LNCaP clone FGC (cell line): ENCODE measurements at regions not wholly inside any gene's neighbourhood (a gene's known extent, or its start where the extent isn't known, plus 50 kb on each side); places are given as distances from the start of the nearest gene placed in this dataset.

Experiments used
- DNase-seq: peaks from one replicate; pipeline ENCODE4 v3.0.0-alpha.2; 2011; ENCODE audit warnings: low read depth
- H3K4me3 ChIP-seq: 2 replicates; pipeline ENCODE4 v1.5.1; 2011; ENCODE audit warnings: mild to moderate bottlenecking, low read depth, low read length, control low read depth
- TF ChIP-seq, protein P1 (sequence below): IDR thresholded peaks from 2 replicates; pipeline ENCODE4 v1.5.1; 2012; ENCODE audit warnings: mild to moderate bottlenecking; ENCODE audit not compliant: control insufficient read depth, insufficient read depth; ENCODE audit errors: extremely low read depth

DNA sequence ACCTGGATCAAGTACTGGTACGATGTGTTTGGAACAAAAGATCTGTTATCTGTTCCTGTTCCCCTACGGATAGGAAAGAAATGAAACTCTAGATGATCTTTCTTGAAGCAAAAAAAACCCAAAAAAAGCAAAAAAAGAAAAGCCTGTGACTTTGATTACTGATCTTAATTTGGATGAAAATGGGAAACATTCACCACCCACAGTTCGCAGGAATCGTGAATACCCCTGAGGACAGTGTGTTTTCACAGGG lies 138.7 kb upstream of the LMNTD1 start:
- TF ChIP-seq, protein P1, sequence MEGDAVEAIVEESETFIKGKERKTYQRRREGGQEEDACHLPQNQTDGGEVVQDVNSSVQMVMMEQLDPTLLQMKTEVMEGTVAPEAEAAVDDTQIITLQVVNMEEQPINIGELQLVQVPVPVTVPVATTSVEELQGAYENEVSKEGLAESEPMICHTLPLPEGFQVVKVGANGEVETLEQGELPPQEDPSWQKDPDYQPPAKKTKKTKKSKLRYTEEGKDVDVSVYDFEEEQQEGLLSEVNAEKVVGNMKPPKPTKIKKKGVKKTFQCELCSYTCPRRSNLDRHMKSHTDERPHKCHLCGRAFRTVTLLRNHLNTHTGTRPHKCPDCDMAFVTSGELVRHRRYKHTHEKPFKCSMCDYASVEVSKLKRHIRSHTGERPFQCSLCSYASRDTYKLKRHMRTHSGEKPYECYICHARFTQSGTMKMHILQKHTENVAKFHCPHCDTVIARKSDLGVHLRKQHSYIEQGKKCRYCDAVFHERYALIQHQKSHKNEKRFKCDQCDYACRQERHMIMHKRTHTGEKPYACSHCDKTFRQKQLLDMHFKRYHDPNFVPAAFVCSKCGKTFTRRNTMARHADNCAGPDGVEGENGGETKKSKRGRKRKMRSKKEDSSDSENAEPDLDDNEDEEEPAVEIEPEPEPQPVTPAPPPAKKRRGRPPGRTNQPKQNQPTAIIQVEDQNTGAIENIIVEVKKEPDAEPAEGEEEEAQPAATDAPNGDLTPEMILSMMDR, result no peak

DNA sequence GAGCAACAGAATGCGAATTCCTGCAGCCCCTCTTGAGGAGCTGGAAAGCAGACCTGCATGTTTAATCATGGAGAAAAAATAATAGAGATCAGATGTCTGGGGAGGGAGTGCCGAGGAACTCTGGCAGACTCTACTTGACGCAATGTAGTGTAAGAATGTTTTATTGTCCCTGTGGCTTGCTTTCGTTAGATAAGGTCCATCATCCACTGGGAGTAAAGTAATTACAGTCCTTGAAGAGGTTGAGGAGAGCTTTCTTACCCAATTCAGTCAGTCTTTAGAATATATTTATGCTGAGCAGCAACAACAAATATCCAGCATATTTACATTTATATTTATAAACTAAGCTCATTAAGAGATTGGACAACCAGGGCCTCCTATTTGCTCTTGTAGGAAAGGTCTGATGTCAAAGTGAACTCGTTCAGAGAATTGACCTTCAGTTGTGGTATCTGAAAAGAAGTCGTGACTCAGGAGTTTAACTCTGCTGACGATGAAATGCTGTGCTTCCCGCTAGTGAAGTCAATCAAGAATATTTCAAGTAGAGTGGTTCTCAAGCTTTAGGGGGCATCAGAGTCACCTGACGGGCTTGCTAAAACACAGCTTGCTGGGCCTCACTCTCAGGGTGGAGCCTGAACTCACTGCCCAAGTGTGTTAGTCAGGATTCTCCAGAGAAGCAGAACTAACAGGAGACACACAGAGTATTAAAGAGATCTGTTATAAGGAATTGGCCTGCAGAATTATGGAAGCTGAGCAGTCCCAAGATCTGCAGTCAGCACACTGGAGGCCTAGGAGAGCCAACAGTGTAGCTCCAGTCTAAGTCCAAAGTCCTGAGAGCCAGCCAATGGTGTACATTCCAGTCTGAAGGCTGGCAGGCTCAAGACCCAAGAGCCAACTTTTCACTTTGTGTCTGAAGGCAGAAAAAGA lies 139.3 kb upstream of the LMNTD1 start:
- TF ChIP-seq, protein P1, result no peak
- no peak overlapping the region for H3K4me3 ChIP-seq
- DNase-seq, result no peak

More for the DNA sequence above, 138.7 kb upstream of the LMNTD1 start:
- no peak overlapping the region for H3K4me3 ChIP-seq
- DNase-seq, result no peak

DNA sequence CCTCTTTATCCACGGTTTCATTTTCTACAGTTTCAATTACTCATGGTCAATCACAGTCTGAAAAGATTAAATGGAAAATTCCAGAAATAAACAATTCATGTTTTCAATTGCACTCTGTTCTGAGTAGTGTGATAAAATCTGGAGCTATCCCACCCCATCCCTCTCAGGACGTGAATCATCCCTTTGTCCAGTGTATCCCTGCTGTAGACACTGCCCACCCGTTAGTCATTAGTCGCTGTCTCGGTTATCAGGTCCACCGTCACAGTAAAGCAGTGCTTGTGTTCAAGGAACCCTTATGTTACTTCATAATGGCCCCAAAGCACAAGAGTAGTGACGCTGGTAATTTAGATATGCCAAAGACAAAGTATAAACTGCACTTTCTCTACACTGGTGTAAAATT lies 141.0 kb upstream of the LMNTD1 start:
- TF ChIP-seq, protein P1, result no peak
- H3K4me3 ChIP-seq, result no peak overlapping the region
- DNase-seq, result no peak

DNA sequence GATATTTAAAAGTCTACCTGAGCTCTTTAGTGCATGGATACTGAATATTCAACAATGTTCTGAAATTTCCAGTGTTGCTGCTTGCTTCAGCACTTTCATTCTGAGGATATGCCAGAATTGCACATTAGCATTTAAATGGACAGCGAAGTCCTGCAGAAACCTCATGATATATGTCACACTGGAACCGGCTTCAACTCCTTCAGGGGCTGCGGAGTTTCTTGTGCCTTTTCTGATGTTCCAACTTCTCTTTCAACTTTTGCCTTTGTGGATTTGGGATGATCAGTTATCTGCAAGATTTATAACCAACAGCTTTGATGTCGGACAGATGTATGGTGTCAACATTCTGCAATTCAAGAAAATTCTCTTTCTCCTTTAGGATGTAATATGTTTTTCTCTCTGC lies 142.5 kb upstream of the LMNTD1 start:
- DNase-seq, result no peak
- TF ChIP-seq, protein P1, result no peak
- H3K4me3 ChIP-seq, result no peak overlapping the region

DNA sequence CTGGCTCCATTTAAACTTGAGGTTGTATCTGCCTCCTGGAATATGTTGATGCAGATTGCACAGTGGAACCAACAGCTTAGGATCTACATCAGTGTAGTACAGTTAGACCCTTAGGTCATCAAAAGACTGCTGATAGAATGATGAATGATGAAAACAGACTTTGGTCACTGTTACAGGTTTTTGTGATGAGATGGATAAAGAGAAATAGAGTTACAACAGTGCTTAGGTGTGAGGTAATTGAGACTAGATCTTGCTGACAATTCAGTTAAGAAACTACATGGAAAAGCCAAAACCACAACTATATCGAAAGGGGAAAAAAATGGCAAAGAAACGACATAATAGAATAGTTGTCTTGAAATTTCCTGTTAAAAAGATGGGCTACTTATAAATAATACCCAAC lies 145.7 kb upstream of the LMNTD1 start:
- TF ChIP-seq, protein P1, result no peak
- no peak overlapping the region for H3K4me3 ChIP-seq
- no peak for DNase-seq

DNA sequence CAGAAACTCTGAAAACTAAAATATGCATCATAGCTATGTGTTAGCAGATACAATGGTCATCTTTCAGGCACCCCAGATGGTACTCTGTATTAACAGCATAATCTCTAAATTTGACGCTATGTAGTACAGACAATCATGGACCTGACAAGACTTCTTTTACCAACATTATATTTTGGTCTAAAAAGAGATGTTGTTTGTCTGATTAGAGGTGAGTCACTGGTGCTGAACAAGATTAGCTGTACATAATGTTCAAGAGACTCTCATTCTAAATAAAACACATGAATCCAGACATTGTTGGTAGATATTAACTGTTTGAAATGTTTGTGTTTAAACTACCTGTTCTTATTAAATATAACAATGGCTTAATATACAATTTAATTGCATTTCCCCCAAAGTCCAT lies 146.4 kb upstream of the LMNTD1 start:
- no peak overlapping the region for H3K4me3 ChIP-seq
- TF ChIP-seq, protein P1, result no peak
- no peak for DNase-seq

DNA sequence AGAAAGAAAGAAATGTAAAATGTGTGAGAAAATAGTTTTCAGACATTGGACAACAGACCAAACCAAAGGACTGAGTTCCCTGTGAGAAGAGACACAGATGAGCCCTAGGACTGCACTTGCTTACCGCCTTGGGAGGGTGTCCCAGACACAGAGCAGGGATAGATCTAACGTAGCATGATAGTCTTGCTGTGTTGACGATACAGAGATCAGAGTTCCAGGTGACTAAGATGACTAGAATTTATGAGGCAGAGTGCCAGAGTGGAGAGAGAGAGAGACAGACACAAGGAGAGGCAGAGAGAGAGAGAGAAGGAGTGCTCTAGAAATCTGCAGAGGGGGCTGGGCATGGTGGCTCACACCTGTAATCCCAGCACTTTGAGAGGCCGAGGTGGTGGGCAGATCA lies 148.2 kb upstream of the LMNTD1 start:
- H3K4me3 ChIP-seq, result no peak overlapping the region
- DNase-seq, result no peak
- TF ChIP-seq, protein P1, result no peak
